ENCODE measurements at regions not wholly inside any gene's neighbourhood (a gene's known extent, or its start where the extent isn't known, plus 50 kb on each side); places are given as distances from the start of the nearest gene placed in this dataset.

DNA sequence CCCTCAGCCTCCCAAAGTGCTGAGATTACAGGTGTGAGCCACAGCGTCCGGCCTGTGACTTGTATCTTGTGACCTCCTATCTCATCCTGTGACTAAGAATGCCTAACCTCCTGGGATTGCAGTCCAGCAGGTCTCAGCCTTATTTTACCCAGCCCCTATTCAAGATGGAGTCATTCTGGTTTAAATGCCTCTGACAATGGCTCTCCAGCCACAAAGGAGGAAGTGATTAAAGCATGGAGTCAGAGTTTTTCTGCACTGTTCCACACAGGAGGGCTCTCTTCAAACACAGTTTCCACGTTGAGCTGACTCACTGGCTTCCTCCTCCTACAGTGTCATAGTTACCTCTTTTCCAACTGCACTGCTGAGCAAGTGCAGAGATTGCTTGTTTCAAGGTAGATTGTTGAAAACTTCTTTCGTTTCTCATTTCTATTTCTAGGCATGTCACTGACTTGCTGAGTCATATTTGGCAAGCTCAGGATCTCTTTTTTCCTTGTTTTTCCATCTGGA is 383.8 kb downstream of the PCNX1 start:
- DNase-seq = peak; percentile 83

DNA sequence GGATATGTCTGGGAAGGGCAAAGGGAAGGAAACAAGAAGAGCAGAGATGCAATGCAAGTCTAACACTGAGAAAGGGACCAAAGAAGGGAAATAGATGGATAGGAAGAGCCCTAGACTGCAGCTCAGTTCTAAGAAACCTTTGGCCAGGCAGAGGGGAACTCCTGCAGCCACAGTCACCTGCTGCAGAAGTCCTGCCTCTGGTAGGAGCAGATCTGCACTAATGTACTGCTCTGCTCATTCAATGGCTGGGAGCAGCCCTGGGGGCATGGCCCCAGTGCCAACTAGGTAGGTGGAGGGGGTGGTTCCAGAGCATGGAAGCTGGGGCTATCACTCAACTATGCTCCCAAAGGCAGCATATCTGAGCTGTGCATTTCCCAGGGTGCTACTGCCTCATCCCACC is 388.9 kb downstream of the PCNX1 start:
- DNase-seq = no peak

DNA sequence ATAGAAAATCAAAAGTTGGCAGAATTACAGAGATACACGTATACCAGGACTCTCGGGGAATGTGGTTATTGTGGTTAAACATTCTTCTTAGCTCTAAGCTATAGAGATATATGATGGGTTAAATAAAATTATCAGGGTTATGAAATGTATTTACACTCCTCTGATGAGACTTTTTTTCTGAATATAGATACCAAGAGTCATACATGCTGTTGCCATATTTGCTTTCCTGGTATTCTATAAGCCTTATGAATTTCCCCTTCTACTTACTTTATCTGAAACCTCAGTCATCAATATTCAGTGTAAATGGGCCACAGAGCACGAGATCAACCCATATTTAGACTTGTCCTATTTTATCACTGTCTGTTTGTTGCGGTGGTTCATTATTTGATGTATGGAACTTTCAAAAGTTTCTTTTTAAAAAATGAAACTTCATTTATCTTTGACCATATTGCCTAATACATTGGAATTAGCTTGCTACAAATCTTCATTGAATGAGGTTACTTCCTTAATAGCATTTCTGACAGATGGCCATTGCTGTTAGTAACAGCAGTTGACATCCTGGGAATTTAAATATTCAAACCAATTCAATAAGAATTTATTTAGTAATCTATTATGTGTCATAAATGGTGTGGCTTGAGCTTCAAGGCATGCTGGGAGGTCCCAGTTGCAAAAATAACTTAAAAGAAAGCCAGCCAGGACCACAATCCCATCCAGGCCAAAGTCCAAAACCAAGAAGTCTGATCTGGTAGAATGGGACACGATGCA is 393.5 kb downstream of the PCNX1 start:
- DNase-seq = peak; percentile 8

DNA sequence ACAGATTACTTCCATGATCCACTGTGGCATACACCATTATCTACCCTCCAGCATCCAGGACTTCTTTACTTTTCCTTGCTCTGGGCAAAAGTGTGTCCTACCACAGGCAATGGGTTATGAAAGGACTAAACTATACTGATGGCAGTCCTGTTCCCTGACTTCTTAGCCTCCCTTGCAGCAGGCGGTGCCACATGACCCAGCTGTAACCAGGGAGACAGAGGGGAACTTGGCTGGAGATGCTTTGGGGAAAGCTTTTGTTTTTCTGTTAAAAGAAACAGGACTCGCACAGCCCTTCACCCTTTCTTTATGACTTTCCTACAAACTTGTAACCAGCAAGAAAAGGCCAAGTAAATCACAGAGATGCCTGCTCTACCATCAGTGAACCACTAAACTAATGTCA is 394.4 kb downstream of the PCNX1 start:
- DNase-seq = no peak

DNA sequence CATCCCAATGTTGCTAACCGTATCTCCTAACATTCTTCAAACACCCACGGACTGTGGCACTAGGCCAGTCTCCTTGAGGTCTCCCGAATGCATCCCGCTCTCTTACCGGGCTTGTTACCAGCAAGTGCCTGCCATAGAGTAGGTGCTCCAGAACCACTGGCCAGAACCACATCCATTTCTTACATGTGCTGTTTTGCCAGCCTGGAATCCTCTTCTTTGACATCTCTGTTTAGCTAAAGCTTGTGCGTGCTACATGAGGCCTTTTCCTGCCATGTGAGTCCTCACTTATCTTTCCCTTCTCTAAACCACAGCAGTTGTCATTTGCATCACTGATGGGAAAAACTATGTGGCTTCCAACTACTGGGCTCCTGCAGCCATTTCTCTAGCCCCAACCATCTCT is 397.4 kb downstream of the PCNX1 start:
- DNase-seq = no peak

DNA sequence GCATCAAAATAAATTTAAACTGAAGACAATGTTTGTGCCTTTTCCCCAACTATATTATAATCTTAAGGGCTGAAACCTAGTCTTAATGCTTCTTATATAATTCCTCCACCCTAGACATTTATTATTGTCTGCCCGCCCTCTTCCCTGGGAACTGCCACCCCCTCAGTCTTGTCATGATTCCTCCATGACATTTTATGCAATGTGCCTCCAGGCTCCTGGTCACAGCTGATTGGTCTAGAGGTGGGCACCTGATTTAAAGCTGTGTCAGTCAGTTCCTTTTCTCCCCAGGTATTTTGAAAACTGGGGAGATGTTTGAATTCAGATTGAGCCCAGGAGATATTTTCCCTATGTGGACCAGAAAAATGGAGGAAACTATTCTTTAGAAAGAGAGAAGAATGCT is 401.4 kb downstream of the PCNX1 start:
- no peak for DNase-seq

DNA sequence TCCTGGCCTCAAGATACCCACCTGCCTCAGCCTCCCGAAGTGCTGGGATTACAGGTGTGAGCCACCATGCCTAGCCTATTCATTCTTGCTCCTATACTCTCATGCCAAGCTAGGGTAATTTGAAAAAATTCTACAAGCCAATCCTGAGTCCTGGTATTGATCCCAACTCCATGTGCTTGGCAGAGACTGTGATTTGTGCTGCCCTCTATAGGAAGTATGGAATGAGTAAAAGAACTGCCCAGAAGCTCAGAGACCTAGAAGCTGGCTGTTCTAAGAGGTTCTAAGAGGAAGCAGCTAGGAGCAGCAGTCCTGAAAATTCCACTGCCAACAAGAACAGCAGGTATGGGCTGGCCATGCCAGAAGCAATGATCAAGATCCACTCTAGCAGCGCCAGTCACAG is 402.5 kb downstream of the PCNX1 start:
- no peak for DNase-seq

DNA sequence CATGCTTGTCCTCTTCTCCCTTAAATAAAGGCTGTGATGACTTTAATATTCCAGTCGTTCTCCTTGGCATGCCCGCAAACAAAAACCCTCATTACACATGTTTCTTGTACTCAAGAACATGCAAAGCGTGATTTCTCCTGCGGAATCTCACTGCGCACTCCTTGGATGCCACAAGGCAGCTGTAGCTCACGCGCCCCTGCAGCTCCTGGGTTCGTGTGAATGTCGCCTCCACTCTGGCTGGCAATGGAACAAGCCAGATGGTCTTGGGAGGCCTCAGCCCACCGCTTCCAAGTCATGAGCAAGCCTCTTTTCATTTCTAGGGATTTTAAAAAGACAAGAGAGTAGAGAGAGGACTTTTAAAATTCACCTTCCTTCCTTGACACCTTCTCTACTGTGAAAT is 403.8 kb downstream of the PCNX1 start:
- no peak for DNase-seq

DNA sequence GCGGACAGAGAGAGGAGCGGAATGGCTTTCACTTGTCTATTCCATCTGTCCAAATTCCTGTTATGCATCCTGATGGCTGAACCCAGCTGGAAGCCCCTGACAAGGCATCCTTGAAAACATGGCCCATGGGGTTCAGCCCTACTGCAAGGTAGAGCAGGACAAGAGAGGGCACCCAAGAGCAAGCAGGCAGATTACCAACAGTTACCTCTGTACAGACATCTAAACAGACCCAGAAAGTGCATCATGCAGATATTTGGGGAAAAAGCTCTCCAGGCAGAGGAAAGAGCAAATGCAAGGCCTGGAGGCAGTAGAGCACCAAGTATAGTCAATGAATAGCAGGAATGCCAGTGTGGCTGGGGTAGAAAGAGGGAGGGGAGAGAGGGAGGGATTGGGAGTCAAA is 407.5 kb downstream of the PCNX1 start:
- no peak for DNase-seq

DNA sequence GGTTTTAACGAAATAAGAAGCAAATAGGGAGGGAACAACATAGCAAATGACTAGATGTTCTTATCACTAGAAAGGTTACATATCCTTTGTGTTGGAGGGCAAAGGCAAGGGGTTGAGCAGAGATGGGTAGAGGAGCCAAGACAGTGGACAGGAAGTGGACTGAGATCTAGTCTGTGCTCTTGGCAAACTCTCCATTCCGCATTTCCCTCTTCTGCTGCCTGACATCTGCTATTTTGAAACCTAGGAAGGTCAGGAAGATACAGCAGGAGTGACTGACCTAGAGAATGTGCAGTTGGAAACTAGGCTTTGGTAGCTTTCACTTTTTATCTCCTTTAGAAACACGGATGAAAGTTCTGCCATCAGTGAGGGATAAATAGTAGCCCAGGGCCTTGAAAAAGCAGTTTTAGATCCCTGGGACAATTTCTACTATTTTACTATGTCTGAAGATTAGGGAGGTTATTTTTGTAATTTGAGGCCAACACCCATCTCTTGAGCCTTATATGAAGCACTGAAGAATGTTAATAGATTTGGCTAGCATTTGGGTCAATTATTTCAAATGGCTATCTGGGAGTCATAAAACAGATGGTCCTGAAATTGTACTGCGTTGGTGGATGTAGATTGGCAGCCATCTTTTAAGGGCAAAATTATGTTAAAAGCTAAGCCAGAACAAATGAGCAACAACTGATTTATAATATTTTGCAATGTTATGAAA is 410.3 kb downstream of the PCNX1 start:
- DNase-seq = no peak

DNA sequence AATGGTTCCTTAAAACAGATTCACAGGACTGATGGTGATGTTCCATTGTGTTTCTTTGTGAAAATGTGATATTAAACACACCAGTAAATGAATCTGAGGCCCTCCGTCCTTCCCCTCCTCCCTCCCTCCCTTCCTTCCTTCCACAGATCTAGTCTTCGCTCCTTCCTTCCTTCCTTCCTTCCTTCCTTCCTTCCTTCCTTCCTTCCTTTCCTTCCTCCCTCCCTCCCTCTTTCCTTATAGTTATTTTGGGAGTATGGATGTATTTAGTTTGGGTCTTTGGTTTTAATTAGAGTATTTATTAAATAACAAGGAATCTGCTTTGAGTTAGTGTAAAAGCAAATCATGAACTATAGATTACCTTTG is 410.8 kb downstream of the PCNX1 start:
- no peak for DNase-seq

DNA sequence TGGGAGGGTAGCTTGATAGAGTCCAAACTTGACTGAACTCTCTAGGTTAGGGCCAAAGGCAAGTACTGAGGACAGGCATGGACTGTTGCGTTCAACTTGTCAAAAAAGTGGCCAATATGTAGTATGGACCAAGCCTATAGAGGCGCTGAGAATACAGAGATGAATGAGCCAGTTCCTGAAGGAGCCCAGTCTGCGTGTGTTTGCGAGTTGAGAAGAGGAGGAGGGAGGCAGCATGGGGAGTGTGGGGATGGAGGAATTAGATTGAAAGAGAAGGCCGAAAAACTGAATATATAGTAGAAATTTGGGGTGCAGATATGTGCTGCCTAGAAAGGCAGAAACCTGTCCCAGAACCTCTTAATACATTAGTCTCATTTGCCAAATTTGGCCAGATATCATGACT is 412.4 kb downstream of the PCNX1 start:
- DNase-seq = no peak

DNA sequence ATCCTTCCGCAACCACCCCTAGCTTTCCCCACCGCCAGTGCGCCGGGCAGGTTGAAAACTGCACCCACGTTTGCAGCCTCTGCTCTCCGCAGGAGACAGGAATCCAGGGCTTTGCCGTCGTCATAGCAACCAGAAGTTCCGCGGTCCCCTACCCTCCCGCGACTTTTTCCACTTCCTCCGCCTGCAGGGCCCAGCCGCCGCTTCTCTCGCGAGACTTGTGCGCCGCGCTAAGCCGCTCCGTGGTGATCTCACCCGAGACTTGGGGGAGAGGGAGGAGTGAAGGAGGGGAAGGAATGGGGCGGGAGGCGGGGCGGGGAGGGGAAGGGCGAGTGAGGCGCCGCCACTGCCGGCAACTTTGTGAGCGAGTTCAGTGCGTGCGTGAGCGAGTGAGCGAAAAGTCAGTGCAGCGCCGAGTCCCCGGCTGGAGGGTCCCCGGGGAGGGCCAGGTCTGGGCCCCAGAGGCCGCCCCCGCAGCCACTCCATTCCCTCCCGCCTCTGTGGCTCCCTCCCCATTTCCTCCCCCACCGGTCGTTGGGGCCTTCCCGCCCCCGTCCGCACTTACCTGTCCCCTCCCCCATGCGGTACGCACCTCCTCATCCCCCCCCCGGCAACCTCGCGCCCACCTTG is 413.0 kb downstream of the PCNX1 start, which contains the start of gene SIPA1L1:
Gene SIPA1L1 (plus strand): TSS at position 370 of the 627 bp plus-strand sequence.
- peak; percentile 96 for DNase-seq

DNA sequence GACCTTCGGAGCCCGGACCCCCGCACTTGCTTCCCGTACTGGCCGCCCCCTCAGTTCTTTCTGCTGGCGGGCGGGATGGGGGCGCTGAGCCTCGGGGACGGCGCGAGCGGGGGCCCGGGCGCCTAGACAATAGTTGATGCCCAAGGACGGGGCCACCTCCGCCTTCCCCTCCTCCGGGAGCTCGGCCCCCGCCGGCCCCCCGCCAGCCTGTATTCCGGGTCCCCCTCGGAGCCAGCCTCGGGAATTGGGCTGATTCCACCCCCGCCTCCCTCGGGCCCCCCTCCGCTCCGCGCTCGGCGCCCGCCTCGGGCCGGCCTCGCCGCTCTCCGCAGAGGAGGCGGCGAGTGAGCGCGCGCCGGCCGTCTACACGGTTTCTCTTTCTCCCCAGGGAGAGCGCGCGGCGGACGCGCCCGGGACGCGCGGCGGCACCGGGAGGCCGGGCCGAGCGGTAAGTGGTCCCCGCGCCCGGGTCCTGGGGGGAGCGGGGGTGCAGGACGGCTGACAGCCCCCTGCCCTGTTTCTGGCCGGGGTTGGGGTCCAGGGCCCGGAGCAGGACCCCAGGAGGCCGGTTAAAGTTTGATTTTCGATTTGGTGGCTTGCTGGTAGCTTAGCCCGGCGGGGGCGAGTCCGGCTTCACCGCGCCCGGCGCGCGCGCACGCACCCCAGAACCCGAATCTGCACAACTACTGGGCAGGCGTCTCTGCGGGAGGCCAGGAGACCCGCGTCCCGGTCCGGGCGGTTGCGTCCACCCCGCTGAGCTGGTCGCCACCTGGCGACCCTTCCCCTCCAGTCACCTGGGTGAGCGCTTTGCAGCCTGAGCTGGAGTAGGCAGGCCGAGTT is 413.7 kb downstream of the PCNX1 start:
- peak; percentile 48 for DNase-seq

DNA sequence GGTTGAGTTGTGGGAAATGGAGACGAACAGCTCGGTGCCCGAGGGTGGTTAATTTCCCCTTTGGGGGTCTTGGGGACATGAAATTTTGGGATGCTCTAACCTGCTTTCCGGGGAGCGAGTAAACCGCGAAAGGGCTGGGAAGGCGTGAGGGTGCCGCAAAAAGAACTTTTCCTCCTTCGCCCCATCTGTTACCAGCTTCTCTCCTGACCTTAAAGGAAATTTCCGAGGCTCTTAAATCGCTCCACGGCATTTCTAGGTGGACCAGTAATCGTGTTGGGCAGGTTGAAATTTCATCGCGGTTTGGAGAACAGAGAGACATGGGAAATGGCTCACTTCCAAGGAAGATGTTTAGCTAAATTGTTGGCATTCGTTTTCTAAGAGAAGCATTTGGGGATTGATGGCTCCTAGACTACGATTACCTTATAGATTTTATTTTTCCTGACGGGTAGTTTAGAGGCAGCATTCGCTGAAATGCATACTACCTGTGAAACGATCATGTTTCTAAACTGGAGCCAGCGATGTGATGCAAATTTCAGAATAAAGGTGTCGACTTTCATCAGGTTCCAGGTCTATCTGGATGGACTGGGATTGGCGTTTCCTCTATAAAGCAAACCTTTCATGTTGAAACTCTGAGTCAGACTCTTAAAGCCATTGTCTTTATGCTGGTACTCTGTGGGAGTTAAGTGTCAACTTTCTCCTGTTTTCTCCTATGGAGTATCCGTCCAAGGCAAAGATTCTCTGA is 414.5 kb downstream of the PCNX1 start:
- DNase-seq = peak; percentile 65

DNA sequence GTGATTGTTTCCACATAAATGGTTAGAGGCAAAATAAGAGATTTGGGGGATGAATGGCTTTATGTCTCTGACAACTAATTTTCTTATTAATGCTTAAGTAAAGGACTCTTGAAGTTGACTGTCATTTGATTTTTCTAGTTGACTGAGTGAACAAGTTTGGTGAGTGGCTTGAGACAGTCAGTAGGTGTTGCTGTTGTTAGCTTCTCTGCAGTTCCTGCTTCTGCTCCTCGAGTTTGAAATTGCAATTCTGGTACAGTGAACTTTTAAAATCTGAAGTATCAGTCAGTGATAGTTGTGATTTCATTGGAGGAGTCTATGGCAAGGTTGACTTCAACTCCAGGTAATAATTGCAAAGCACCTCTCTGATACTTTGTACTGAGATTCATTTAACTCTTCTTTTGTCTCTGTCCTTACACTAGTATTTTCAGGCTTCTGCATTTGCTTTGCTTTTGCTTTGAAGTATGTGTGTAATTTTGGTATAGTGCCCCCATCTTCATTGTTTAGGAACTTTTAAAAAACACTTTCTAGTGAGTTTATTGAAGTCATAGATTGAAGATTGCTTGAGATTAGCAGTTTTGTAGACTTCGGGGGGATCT is 415.5 kb downstream of the PCNX1 start:
- DNase-seq = peak; percentile 22

DNA sequence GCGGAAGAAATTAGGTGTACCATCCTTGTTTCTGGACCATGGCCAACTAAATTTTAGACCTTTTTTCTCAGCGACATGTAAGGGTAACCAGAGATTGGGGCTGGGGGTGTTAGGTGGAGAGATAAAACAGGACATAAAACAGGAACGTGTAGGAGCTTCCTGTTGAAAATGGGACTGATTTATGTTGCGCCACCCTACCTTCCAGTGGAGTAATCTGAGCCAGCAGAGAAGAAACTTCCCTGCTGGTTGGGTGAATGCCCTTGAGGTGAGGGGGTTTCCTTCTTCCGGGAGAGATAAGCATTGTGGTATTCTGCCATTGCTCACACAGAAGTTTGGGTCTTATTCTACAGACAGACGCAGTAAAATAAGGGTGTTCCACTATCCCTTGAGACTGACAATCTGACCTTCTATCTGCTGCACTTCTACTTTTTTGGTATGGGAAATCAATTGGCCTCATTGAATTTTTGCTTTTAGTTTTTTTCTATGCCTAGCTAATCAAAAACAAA is 417.6 kb downstream of the PCNX1 start:
- DNase-seq = peak; percentile 85

DNA sequence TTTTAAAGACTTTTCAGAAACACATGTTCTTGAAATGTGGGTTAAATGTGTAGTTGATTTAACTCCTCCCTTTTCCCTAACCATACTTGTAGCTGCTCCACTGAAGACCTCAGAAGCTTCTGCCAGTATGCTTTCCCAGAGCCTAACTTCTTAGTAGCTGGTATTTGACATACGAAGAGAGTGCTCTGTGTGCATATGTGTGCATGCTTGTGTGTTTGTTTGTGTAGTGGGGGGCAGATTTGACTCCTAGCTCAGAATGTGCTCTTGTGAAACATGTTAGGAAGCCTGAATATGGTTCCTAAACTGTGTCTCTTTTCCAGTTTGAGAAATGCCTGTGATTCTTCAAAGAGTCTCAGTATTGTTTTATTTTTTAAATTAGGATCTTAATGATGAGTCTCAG is 420.4 kb downstream of the PCNX1 start:
- no peak for DNase-seq

DNA sequence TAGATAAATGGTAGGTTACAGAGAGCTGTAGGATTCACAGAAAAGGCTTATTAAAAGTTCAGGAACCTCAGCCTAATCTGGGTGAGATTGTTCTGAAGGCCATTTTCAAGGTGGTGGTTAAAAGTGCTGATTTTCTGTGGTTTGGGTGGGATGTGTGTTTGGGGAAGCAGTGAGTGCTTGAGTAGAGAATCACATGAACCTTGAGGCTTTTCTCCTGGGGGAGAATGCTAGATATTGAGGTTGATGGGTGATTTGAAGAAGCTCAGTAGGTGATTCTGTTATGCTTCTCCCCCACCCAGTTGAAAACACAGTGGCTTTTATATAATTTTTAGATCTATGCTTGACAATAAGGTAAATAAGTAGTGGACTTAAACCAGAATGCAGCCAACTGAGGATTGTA is 420.9 kb downstream of the PCNX1 start:
- no peak for DNase-seq

DNA sequence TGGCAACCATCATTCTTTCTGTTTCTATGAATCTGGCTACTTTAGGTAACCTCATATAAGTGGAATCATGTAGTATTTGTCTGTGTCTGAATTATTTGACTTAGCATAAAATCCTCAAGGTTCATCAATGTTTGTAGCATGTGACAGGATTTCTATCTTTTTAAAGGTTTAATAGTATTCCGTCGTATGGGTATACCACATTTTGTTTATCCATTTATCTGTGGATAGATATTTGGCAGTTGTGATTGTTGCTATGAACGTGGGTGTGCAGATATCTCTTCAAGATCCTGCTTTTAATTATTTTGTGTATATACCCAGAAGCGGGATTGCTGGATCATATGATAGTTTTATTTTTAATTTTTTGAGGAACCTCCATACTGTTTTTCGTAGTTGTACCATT is 421.7 kb downstream of the PCNX1 start:
- no peak for DNase-seq

DNA sequence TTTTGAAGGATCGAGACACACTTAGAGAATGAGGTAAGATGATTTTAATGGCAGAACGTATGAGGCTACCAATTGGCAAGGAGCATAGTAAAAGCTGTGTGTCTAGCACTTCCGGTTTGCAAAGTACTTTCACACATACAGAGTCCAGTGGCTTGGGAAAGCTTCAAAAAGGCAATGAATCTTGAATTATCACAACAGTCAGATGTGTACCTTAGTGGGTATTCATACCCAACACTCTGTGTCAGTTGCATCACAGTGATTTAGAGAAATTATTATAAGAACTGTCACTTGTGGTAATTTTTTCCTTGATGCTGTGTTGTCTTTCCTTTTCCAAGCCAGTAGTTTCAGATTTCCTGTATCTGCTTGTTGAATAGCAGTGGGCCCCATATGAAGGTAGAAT is 424.1 kb downstream of the PCNX1 start:
- DNase-seq = no peak

DNA sequence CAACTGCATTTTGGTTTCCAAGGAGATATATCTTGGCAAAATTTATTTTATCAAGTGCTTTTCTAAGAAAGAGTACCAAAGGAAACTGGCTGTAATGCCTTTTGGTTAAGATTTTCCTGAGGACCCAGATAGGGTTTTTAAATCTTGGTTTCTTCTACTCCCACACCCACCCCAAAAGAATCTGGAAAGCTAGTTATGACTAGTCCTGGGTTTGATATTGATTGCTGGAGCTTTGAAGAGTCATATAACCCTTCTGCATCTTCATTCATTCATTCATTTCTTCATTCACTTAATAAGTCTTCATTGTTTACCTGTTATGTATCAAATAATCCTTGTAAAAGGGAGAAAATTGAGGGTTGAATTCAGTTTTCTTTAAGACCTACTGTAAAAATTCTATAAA is 425.2 kb downstream of the PCNX1 start:
- DNase-seq = no peak
